SK-N-SH (cell line): ENCODE measurements at regions not wholly inside any gene's neighbourhood (a gene's known extent, or its start where the extent isn't known, plus 50 kb on each side); places are given as distances from the start of the nearest gene placed in this dataset.

Source experiments
- CTCF ChIA-PET: fragments of 300-600, 350-600 bp; formaldehyde crosslinking; extraction: SDS; loops from one replicate; lab custom pipeline; 2021; lab: Yijun Ruan, JAX
- POLR2A ChIA-PET: fragments of 350-600 bp; sonication (Branson Sonifier 250); formaldehyde crosslinking; extraction: SDS; loops from one replicate; lab custom pipeline; 2020; ENCODE audit warnings: antibody characterized with exemption, inconsistent platforms; lab: Yijun Ruan, JAX
- DNase-seq: peaks from one replicate; pipeline ENCODE4 v3.0.0; 2012
- H2AFZ ChIP-seq: fragments of 200-600 bp; sonication (generic); 2 replicates; pipeline ENCODE4 v1.8.1; 2016; ENCODE audit warnings: antibody characterized with exemption, mild to moderate bottlenecking, low read depth
- H3F3A ChIP-seq: fragments of 200-600 bp; sonication (generic); replicated peaks from 2 replicates; pipeline ENCODE3; 2016; ENCODE audit warnings: antibody characterized with exemption, mild to moderate bottlenecking; ENCODE audit not compliant: insufficient read depth
- H3K27ac ChIP-seq, 2 experiments: fragments of 200-500 bp in 1 of 2; fragments of 200-600 bp in 1 of 2; sonication (Bioruptor generic) in 1 of 2; sonication (generic), shearing (Covaris generic) in 1 of 2; 2 replicates each; pipeline versions ENCODE4 v1.5.1 to v1.6.1; 2014 to 2016; ENCODE audit warnings: low read depth in 2 of 2, inconsistent platforms in 1 of 2, low read length in 1 of 2, mild to moderate bottlenecking in 1 of 2, mixed read lengths in 1 of 2
- H3K27me3 ChIP-seq: fragments of 200-600 bp; sonication (generic), shearing (Covaris generic); 2 replicates; pipeline ENCODE4 v1.6.1; 2016; ENCODE audit warnings: mixed run types; ENCODE audit not compliant: insufficient read depth
- H3K36me3 ChIP-seq, 2 experiments: fragments of 200-500 bp in 1 of 2; fragments of 200-600 bp in 1 of 2; sonication (Bioruptor generic) in 1 of 2; sonication (generic) in 1 of 2; replicated peaks in 1 of 2; 2 replicates each; pipeline versions ENCODE3 to v1.5.1; 2014 to 2016; ENCODE audit warnings: low read length in 1 of 2, mild to moderate bottlenecking in 1 of 2; ENCODE audit not compliant: insufficient read depth in 2 of 2, control insufficient read depth in 1 of 2
- H3K4me1 ChIP-seq, 2 experiments: fragments of 200-500 bp in 1 of 2; fragments of 200-600 bp in 1 of 2; sonication (Bioruptor generic) in 1 of 2; sonication (generic), shearing (Covaris generic) in 1 of 2; 2 replicates each; pipeline versions ENCODE4 v1.5.1 to v1.6.1; 2014 to 2016; ENCODE audit warnings: low read depth in 1 of 2, low read length in 1 of 2, mixed run types in 1 of 2; ENCODE audit not compliant: insufficient read depth in 2 of 2, control insufficient read depth in 1 of 2
- H3K4me2 ChIP-seq: fragments of 200-600 bp; sonication (generic), shearing (Covaris generic); 2 replicates; pipeline ENCODE4 v1.6.1; 2017; ENCODE audit warnings: mixed run types
- H3K4me3 ChIP-seq, 2 experiments: fragments of 200-500 bp in 1 of 2; fragments of 200-600 bp in 1 of 2; sonication (Bioruptor generic) in 1 of 2; sonication (generic), shearing (Covaris generic) in 1 of 2; 2 replicates each; pipeline versions ENCODE4 v1.5.1 to v1.8.1; 2014 to 2016; ENCODE audit warnings: low read depth in 2 of 2, inconsistent platforms in 1 of 2, low read length in 1 of 2, mild to moderate bottlenecking in 1 of 2, mixed read lengths in 1 of 2, moderate library complexity in 1 of 2
- H3K79me2 ChIP-seq: fragments of 200-600 bp; sonication (generic); 2 replicates; pipeline ENCODE4 v1.8.1; 2017; ENCODE audit warnings: mild to moderate bottlenecking; ENCODE audit not compliant: insufficient read depth
- H3K9ac ChIP-seq: fragments of 200-600 bp; sonication (generic); 2 replicates; pipeline ENCODE4 v1.6.1; 2017; ENCODE audit warnings: mixed run types
- H3K9me2 ChIP-seq: fragments of 200-600 bp; sonication (generic); 2 replicates; pipeline ENCODE4 v1.6.1; 2017; ENCODE audit warnings: mixed run types
- H3K9me3 ChIP-seq: fragments of 200-600 bp; sonication (generic); 2 replicates; pipeline ENCODE4 v1.6.1; 2017; ENCODE audit warnings: mixed run types, mild to moderate bottlenecking, moderate library complexity
- H4K20me1 ChIP-seq: fragments of 200-600 bp; sonication (generic); 2 replicates; pipeline ENCODE4 v1.6.1; 2017; ENCODE audit warnings: mild to moderate bottlenecking, mixed run types; ENCODE audit not compliant: insufficient read depth
- CHD2 ChIP-seq: fragments of 150-350 bp; IDR thresholded peaks from 2 replicates; pipeline ENCODE4 v1.6.1; 2018; ENCODE audit warnings: low read length; ENCODE audit not compliant: partially characterized antibody
- ELF1 ChIP-seq: IDR thresholded peaks from 2 replicates; pipeline ENCODE4 v1.4.0; 2012
- EP300 ChIP-seq, 2 experiments: IDR thresholded peaks; 2 replicates each; pipeline versions ENCODE4 v1.4.0 to v1.6.1; 2012; ENCODE audit warnings: borderline replicate concordance in 1 of 2, low read depth in 1 of 2, low read length in 1 of 2
- EZH2phosphoT487 ChIP-seq: fragments of 200-600 bp; sonication (generic); IDR thresholded peaks from 2 replicates; pipeline ENCODE4 v1.6.1; 2017; ENCODE audit warnings: low read depth, mixed run types, mild to moderate bottlenecking, antibody characterized with exemption, moderate library complexity, borderline replicate concordance
- FOSL2 ChIP-seq: IDR thresholded peaks from 2 replicates; pipeline ENCODE4 v1.4.0; 2012; ENCODE audit warnings: low read depth, mild to moderate bottlenecking, moderate library complexity, borderline replicate concordance
- FOXJ3 ChIP-seq: sonication (generic); formaldehyde crosslinking; IDR thresholded peaks from 2 replicates; pipeline ENCODE4 v1.5.1; 2020; ENCODE audit warnings: mild to moderate bottlenecking, missing genetic modification reagents
- FOXM1 ChIP-seq: IDR thresholded peaks from 2 replicates; pipeline ENCODE4 v1.4.0; 2012; ENCODE audit warnings: low read depth, mild to moderate bottlenecking
- GABPA ChIP-seq: IDR thresholded peaks from 2 replicates; pipeline ENCODE4 v1.4.0; 2012; ENCODE audit warnings: low read depth, mild to moderate bottlenecking
- GATA2 ChIP-seq: sonication (generic); formaldehyde crosslinking; IDR thresholded peaks from 2 replicates; pipeline ENCODE4 v1.5.0; 2020; ENCODE audit warnings: mild to moderate bottlenecking, missing genetic modification reagents
- JUND ChIP-seq: IDR thresholded peaks from 2 replicates; pipeline ENCODE4 v1.4.0; 2012
- MEF2A ChIP-seq: IDR thresholded peaks from 2 replicates; pipeline ENCODE4 v1.4.0; 2012; ENCODE audit warnings: low read depth, borderline replicate concordance
- MXI1 ChIP-seq: IDR thresholded peaks from 2 replicates; pipeline ENCODE4 v1.6.1; 2012; ENCODE audit warnings: mild to moderate bottlenecking, low read depth, low read length, improper control_type of control experiment
- NFIC ChIP-seq: IDR thresholded peaks from 2 replicates; pipeline ENCODE4 v1.4.0; 2012; ENCODE audit warnings: borderline replicate concordance
- NRF1 ChIP-seq: IDR thresholded peaks from 2 replicates; pipeline ENCODE4 v1.6.1; 2012; ENCODE audit warnings: low read depth, mild to moderate bottlenecking, low read length
- RAD21 ChIP-seq: IDR thresholded peaks from 2 replicates; pipeline ENCODE4 v1.6.1; 2012; ENCODE audit warnings: mild to moderate bottlenecking, low read length
- RCOR1 ChIP-seq: fragments of 150-350 bp; IDR thresholded peaks from 2 replicates; pipeline ENCODE4 v1.6.1; 2017; ENCODE audit warnings: antibody characterized with exemption, low read length
- SMC3 ChIP-seq: IDR thresholded peaks from 2 replicates; pipeline ENCODE4 v1.6.1; 2012; ENCODE audit warnings: low read depth, low read length, improper control_type of control experiment
- TAF1 ChIP-seq: IDR thresholded peaks from 2 replicates; pipeline ENCODE4 v1.6.1; 2012; ENCODE audit warnings: low read depth, mild to moderate bottlenecking, low read length, moderate library complexity, borderline replicate concordance
- TCF12 ChIP-seq: IDR thresholded peaks from 2 replicates; pipeline ENCODE4 v1.4.0; 2012
- TEAD4 ChIP-seq: IDR thresholded peaks from 2 replicates; pipeline ENCODE4 v1.4.0; 2012; ENCODE audit warnings: mild to moderate bottlenecking, borderline replicate concordance; ENCODE audit not compliant: insufficient read depth
- WGBS: methylation state at CpG from one replicate; pipeline ENCODE4 v1.1.6; 2017; ENCODE audit warnings: low lambda C conversion rate; 5-methylcytosine and 5-hydroxymethylcytosine counted together
- TF ChIP-seq, protein P1 (sequence below): IDR thresholded peaks from 2 replicates; pipeline ENCODE4 v1.4.0; 2012; ENCODE audit warnings: low read depth
- TF ChIP-seq, protein P2 (sequence below): fragments of 200-600 bp; sonication (generic); IDR thresholded peaks from 2 replicates; pipeline ENCODE4 v1.6.1; 2017; ENCODE audit warnings: antibody characterized with exemption, mild to moderate bottlenecking, moderate library complexity

DNA sequence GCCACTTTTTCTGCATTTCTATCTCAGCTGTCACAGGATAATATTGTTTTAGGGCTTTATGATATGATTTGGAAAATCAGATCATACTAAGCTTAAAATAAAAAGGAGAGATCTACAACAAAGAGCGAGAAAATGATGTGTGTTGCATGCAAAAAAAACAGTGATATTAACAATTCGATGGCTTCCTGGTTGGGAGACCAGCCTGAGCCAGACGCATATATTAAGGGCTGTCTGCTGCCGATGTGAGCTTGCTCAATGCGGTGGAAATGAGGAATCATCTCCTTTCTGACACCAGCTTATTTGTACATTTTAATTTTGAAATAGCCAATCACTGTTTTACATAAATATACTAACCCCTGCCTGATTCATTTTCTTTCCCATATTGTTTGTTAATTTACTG lies 862.6 kb downstream of the USP25 start (continued):
- TF ChIP-seq FOXM1 (no peak), RAD21 (no peak)

DNA sequence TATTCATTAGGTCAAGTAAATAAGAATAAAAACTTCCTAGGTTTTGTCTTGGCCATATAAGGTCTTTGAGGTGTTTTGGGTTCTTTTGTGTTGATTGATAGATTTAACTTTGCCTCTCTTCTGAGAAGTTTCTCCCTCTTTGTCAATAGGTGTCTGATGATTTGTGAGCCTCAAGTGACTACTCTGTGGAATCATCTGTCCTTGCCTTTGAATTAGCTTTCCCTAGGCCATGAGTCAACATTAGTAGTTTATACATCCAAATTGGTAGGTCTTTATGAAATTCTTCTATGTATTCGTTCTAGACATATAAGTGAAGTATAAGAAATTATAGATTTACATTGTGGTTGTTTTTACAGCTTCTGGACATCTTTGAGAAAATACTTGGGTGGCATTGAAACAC lies 864.4 kb downstream of the USP25 start:
- Histone ChIP-seq H3K4me1 (peaks cover 0 to 7% of the 10 kb centered on the region in 2 experiments; a peak in 2 of 4 replicates), H3K9ac (no peak overlapping the region), H3K4me2 (no peak overlapping the region), H3K36me3 (no peaks in the 10 kb centered on the region), H3K9me2 (no peaks in the 10 kb centered on the region), H3K27ac (no peak overlapping the region), H3K9me3 (no peaks in the 10 kb centered on the region), H3K4me3 (no peak overlapping the region), H3K79me2 (no peaks in the 10 kb centered on the region), H4K20me1 (no peaks in the 10 kb centered on the region), H2AFZ (no peak overlapping the region), H3F3A (no peaks in the 10 kb centered on the region), H3K27me3 (no peaks in the 10 kb centered on the region)
- POLR2A ChIA-PET = no interaction called here
- DNase-seq = no peak
- CTCF ChIA-PET = interaction anchor here (1.0 to 1.3 kb wide), 2 partner anchors 9 to 14 kb away, joined by 3 to 5 read pairs; no protein-coding TSS in a partner anchor
- TF ChIP-seq NRF1 = no peak
- TF ChIP-seq TCF12 = no peak
- no peak for TF ChIP-seq GABPA
- no peak for TF ChIP-seq TEAD4
- TF ChIP-seq EP300 (IDR thresholded peaks at IDR 0.05; ENCODE audit: borderline replicate concordance in 1 of 2, low read depth in 1 of 2, low read length in 1 of 2) = no peak
- no peak for TF ChIP-seq ELF1
- WGBS = 80% methylated on average over 1 of the region's 1 CpG

DNA sequence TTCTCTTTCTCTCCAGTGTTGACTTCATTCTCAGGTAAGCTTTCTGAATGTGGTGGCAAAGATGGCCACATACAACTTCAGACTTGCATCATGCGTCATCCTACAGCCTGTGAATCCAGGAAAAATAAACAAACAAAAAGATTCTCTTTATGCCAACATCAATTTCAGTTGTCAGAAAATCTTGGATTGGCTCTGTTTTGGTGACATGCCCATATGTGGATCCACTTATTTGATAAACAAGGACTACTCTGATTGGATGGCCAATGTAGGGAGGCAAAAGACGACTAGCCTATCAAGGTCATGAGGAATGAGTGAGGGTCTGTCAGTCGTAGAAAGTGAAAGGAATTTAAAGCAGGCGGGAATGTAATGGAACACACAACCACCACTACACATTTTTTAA lies 866.6 kb downstream of the USP25 start:
- ChIA-PET CTCF (no interaction called here), POLR2A (no interaction called here)
- H3K9ac ChIP-seq = no peak overlapping the region
- H3K9me2 ChIP-seq = no peaks in the 10 kb centered on the region
- no peaks in the 10 kb centered on the region for H3K36me3 ChIP-seq
- no peak overlapping the region for H3K4me3 ChIP-seq
- no peak overlapping the region for H3K27ac ChIP-seq
- no peaks in the 10 kb centered on the region for H3K79me2 ChIP-seq
- no peaks in the 10 kb centered on the region for H3K27me3 ChIP-seq
- peaks cover 0 to 4% of the 10 kb centered on the region in 2 experiments; a peak in 2 of 4 replicates for H3K4me1 ChIP-seq
- H4K20me1 ChIP-seq = no peaks in the 10 kb centered on the region
- no peaks in the 10 kb centered on the region for H3F3A ChIP-seq
- no peak overlapping the region for H3K4me2 ChIP-seq
- no peak for DNase-seq
- TF ChIP-seq FOXM1 = no peak
- TF ChIP-seq RAD21 = no peak
- no peak for TF ChIP-seq NFIC
- TF ChIP-seq TAF1 = no peak
- no peak for TF ChIP-seq MXI1
- TF ChIP-seq MEF2A = no peak
- TF ChIP-seq, protein P1, sequence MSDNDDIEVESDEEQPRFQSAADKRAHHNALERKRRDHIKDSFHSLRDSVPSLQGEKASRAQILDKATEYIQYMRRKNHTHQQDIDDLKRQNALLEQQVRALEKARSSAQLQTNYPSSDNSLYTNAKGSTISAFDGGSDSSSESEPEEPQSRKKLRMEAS = no peak
- no peak for TF ChIP-seq CHD2
- TF ChIP-seq GATA2 (CRISPR knock-in tag) = no peak
- TF ChIP-seq TCF12 = no peak
- TF ChIP-seq RCOR1 = no peak
- TF ChIP-seq FOXJ3 (CRISPR knock-in tag) = no peak
- TF ChIP-seq, protein P2, sequence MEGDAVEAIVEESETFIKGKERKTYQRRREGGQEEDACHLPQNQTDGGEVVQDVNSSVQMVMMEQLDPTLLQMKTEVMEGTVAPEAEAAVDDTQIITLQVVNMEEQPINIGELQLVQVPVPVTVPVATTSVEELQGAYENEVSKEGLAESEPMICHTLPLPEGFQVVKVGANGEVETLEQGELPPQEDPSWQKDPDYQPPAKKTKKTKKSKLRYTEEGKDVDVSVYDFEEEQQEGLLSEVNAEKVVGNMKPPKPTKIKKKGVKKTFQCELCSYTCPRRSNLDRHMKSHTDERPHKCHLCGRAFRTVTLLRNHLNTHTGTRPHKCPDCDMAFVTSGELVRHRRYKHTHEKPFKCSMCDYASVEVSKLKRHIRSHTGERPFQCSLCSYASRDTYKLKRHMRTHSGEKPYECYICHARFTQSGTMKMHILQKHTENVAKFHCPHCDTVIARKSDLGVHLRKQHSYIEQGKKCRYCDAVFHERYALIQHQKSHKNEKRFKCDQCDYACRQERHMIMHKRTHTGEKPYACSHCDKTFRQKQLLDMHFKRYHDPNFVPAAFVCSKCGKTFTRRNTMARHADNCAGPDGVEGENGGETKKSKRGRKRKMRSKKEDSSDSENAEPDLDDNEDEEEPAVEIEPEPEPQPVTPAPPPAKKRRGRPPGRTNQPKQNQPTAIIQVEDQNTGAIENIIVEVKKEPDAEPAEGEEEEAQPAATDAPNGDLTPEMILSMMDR = no peak
- TF ChIP-seq EZH2phosphoT487 = no peak
- TF ChIP-seq JUND = no peak
- TF ChIP-seq FOSL2 = no peak
- no peak for TF ChIP-seq ELF1
- no peak for TF ChIP-seq SMC3
- no peaks in the 10 kb centered on the region for H3K9me3 ChIP-seq
- H2AFZ ChIP-seq = no peak overlapping the region
- WGBS = 80% methylated on average over 4 of the region's 4 CpGs
